Skin of body (tissue), 1 donor: ENCODE measurements at regions not wholly inside any gene's neighbourhood (a gene's known extent, or its start where the extent isn't known, plus 50 kb on each side); places are given as distances from the start of the nearest gene placed in this dataset.
"Not testable (repeated sequence)": the region's sequence is repeated elsewhere in the genome, so short reads cannot be mapped to it uniquely, and the experiment has no call there.

Experiments
- DNase-seq: peaks from one replicate; lab custom pipeline; 2025; lab: John Stamatoyannopoulos, UW

GRCh38 chr5:125655156-125655555 lies 768.1 kb upstream of the GRAMD2B start:
- DNase-seq = peak; percentile 27

GRCh38 chr5:125657936-125658335 lies 765.3 kb upstream of the GRAMD2B start:
- no peak for DNase-seq

GRCh38 chr5:125659316-125660023 lies 763.7 kb upstream of the GRAMD2B start:
- DNase-seq = peak; percentile 67

DNA sequence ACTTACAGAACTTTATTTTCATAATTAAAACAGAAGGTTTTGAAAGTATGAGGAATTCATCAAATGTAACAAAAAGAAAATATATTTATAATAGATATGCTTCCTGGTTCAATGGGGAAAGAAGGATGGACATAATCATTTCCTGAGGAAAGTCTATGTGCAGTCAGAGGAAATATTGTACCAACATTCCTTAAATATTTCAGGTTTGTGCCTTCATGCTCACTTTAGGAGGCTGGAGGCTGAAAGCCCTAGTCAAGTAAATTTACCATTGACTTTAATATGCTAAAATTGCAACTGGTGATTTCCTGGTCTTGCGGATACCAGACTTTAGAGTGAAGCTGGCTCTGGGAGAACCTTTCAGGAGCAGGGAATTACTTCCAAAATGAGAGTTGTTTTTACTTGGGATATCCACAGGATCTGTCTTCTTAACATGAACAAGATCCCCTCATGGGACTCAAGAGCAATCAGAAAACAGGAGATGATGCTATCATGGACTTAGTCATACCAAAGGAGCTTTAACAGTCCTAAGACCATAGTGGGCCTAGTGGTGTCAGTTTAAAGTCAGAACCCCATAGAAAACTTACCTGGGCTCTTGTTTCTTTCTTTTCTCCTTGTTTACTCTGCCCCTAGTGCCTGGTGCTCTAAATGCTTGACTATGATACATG lies 762.8 kb upstream of the GRAMD2B start:
- no peak for DNase-seq

GRCh38 chr5:125661584-125661983 lies 761.6 kb upstream of the GRAMD2B start:
- no peak for DNase-seq

GRCh38 chr5:125668884-125669283 lies 754.3 kb upstream of the GRAMD2B start:
- no peak for DNase-seq

DNA sequence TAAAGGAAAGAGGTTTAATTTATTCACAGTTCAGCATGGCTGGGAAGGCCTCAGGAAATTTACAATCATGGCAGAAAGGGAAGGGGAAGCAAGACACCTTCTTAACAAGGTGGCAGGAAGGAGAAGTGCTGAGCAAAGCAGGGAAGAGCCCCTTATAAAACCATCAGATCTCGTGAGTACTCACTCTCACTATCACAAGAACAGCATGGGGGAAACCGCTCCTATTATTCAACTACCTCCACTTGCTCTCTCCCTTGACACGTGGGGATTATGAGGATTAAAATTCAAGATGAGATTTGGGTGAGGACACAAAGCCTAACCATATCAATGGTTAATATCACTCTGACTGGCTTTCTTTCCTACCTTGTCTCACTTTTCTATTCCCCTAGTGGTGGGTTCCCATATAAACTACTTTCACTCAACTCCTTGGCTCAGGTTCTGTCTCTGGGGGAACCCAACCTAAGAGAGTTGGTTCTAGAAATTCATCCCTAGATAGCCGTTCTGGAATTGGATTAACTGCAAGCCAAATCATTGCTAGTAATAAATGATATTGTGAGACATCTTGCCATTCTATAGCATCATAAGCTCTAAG lies 749.8 kb upstream of the GRAMD2B start:
- DNase-seq = no peak

DNA sequence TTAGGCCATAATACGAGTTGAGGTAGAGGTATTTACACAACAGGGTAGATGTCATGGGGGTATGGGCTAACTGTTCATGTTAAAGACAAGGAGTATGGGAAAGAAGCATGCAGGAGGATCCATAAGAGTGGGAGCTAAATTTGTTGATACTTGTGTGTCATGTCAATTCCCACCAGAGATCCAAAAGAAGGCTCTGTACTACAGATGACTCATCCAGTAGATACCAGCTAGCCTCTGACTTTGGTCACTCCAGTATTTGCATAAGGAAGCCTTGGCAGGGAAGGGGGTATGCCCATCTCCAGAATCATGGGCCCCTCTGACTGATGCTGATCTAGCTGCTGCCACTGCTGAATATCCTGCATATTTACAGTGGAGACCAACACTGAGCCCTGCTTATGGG lies 743.7 kb upstream of the GRAMD2B start:
- DNase-seq = no peak

DNA sequence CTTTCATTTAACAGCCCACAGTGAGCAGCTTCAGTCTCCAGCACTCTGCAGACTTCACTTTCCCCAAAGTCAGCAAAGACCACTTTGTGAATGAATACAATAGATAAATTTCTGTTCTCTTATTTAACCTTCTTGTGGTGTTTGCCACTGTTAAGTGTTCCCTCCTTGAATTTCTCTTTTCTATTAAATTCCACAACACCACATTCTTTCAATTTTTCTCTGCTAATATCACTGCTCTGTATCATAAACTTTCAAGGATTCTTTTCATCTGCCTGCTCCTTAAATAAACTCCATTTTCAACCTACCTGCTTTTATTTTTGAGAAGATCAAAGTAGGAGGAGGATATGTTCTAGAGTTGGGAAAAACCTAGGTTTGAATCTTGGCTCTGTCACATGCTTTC lies 739.5 kb upstream of the GRAMD2B start:
- DNase-seq = no peak

- no peak for DNase-seq
Observed at GRCh38 chr5:125685771-125686170, 737.4 kb upstream of the GRAMD2B start.

DNA sequence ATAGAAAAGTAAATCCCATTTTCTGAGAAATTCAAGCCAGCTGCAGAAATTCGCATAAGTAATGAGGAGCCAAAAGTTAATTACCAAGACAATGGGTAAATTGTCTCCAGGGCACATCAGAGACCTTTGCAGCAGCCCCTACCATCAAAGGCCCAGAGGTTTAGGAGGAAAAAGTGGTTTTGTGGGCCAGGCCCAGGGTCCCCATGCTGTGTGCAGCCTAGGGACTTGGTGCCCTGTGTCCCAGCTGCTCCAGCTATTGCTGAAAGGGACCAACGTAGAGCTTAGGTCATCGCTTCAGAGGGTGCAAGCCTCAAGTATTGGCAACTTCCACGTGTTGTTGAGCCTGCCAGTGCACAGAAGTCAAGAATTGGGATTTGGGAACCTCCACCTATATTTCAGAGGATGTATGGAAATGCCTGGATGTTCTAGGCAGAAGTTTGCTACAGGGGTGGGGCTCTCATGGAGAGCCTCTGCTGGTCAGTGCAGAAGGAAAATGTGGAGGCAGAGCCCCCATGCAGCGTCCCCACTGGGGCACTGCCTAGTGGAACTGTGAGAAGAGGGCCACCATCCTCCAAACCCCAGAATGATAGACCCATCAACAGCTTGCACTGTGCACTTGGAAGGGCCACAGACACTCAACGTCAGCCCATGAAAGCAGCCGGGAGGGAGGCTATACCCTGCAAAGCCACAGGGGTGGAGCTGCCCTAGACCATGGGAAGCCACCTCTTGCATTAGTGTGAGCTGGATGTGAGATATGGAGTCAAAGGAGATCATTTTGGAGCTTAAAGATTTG lies 731.3 kb upstream of the GRAMD2B start:
- not testable (repeated sequence) for DNase-seq

DNA sequence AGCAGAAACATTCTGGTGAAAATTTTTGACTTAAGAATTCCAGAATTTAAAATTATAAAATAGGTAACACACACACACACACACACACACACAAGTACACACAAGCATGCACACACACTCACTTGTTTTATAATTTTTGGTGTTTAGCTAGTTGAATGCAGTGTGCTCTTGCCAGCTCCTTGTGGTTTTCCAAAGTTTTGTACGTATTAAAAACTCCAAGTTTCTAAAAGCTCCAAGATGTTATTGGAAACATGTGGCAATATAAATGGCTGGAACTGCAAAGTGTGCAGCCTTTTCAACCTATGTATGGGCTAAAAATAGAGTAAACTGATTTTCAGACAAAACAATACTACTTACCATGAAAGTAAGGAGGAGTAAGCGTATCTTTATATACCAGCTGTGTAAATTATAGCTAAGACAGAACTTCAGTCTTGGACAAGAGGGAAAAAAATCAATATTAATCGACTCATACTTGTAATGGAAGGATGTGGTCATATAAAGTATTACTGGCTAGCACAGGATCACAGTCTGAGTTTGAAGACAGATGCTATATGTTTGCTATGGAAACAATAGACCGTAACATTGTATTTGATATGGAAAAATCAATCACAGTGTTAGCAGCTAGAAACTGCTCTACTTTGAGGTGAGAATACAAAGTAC lies 727.1 kb upstream of the GRAMD2B start:
- peak; percentile 89 for DNase-seq

DNA sequence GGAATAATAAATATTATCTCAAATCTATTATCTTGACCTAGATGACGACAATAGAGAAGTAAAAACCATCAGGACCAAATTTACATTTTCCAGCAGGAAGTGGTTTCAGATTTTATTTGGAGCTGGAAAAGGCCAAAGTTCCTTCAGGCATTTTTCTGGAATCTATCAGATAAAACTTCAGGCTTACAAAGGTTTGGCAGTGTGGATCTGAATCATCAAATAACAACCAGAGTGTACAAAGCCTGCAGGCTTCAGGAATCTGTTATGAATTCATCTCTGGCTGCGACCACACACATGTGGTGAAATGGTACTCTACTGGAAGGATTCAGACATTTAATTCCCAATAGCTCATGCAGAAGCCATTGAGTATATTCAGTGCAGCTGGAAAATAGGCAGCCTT lies 726.4 kb upstream of the GRAMD2B start:
- peak; percentile 92 for DNase-seq

DNA sequence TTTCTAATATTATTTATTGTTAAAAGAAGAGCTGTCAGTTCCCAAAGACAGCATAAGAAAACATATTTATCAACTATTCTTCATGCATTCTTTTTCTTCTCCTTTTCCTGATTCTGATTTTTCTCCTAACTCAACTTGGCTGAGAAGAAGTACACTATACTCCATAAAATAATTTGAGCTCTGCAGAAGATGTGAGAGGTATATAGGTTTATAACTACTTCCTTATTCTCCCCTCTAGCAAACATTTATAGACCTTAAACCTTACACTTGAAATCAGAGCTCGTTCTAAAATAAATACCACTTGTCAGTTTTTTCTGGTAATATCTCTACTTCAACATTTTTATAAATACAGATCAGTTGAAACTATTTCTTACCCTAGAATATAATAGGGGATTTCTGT lies 724.8 kb upstream of the GRAMD2B start:
- no peak for DNase-seq

DNA sequence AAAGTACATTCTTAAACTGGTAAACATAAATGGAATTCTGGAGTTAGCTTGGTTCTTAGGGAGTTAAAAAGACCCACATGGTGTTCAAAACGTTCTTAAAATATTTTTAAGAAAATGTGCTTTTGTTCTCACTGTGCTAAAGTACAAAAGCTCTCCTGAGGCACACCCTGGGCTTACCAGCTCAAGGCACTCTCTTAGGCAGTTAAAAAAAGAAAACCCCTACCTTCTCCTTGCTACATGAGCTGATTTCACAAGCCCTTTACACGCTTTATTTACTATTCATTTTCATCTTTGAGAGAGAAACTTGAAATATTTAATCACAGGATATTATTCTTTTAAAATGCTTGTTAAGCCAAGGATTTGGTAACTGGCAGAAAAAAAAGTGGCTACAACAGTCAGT lies 723.3 kb upstream of the GRAMD2B start:
- no peak for DNase-seq

DNA sequence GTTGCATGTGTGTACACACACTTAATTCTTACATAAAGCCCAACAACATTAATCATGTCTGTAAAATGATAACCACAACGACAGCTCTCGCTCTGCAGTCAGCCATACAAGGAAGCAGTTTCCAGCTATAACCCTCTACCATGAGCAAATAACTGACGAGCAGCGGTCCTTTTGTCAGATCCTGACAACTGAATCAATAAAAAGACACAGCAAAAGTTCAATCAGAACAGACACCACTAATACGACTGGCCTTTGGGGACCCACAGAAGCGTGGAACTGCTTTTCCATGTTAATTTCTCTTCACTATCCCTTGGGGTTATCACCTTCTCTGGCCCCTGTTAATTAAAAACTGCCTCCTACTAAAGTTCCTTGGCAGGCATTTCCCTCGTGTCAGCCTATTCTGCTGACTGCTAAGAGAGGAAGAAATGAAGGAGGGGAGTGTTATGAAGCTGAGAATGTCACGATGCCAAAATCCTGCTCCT lies 722.8 kb upstream of the GRAMD2B start:
- DNase-seq = peak; percentile 58

GRCh38 chr5:125703616-125704015 lies 719.6 kb upstream of the GRAMD2B start:
- no peak for DNase-seq

DNA sequence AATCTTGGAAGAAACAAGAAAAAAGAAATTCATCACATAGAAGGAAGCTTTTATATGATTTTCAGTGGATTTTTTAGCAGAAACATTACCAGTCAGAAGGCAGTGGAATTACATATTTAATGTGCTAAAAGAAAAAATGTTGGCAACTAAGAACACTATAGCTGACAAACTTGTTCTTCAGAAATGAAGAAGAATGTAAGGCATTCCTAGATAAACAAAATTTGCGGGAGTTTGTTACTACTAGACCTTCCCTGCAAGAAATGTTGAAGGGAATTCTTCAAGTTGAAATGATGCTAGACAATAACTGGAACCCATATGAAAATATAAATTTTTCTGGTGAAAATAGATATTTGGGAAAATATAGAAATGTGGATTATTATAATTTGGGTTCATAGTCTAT lies 718.3 kb upstream of the GRAMD2B start:
- DNase-seq = no peak

DNA sequence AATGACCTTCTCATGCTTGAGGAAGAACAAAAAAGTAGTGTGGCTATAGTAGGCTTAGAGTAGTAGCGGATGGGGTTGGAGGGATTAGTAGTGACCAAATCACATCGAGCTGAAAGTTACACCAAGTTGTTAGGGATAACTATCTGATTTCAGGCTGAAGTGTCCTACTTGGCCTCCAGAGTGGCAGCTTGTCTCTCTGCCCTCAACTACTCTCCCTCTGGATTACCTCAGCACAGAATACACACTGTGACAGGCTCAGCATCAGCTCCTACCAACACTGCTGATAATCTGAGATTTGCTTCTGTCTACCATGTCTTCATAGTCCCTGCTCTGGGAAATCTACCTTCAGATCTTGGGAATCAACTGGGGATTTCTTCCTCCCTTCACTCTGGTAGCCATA lies 714.6 kb upstream of the GRAMD2B start:
- DNase-seq = no peak

GRCh38 chr5:125710745-125711144 lies 712.5 kb upstream of the GRAMD2B start:
- no peak for DNase-seq

GRCh38 chr5:125712397-125712796 lies 710.8 kb upstream of the GRAMD2B start:
- no peak for DNase-seq
